Endothelial cell of umbilical vein (primary cell): ENCODE measurements at regions not wholly inside any gene's neighbourhood (a gene's known extent, or its start where the extent isn't known, plus 50 kb on each side); places are given as distances from the start of the nearest gene placed in this dataset.

Experiments used
- CTCF ChIP-seq, 2 donors: IDR thresholded peaks; 1 replicate in 1 of 2; 2 replicates in 1 of 2; pipeline ENCODE4 v1.5.1; 2011; ENCODE audit warnings: low read length in 2 of 2, mild to moderate bottlenecking in 2 of 2, moderate library complexity in 2 of 2, control low read depth in 1 of 2, inconsistent platforms in 1 of 2, low read depth in 1 of 2; ENCODE audit not compliant: insufficient read depth in 1 of 2; ENCODE audit errors: extremely low read depth in 1 of 2
- EZH2 ChIP-seq: IDR thresholded peaks from 2 replicates; pipeline ENCODE4 v1.6.1; 2012; ENCODE audit warnings: borderline replicate concordance, low read depth, mild to moderate bottlenecking, moderate library complexity, low read length, inconsistent platforms; ENCODE audit not compliant: severe bottlenecking
- GATA2 ChIP-seq: IDR thresholded peaks from 2 replicates; pipeline ENCODE4 v1.7.0; 2011; ENCODE audit warnings: low read depth, mild to moderate bottlenecking, moderate library complexity, mixed read lengths, low read length; ENCODE audit not compliant: insufficient read length, insufficient read depth
- JUN ChIP-seq: IDR thresholded peaks from 2 replicates; pipeline ENCODE4 v1.6.1; 2011; ENCODE audit warnings: borderline replicate concordance, low read depth; ENCODE audit not compliant: insufficient read length, insufficient read depth
- MAX ChIP-seq: IDR thresholded peaks from 2 replicates; pipeline ENCODE4 v1.6.1; 2011; ENCODE audit not compliant: insufficient read depth, insufficient read length
- MYC ChIP-seq: IDR thresholded peaks from one replicate; pipeline ENCODE4 v1.6.1; 2011; ENCODE audit warnings: mild to moderate bottlenecking, low read depth, low read length
- POLR2A ChIP-seq: IDR thresholded peaks from 2 replicates; pipeline ENCODE4 v1.6.1; 2012; ENCODE audit warnings: low read depth, mild to moderate bottlenecking, control low read depth, low read length
- POLR2AphosphoS5 ChIP-seq: IDR thresholded peaks from 2 replicates; pipeline ENCODE4 v1.6.1; 2012; ENCODE audit warnings: low read depth, mild to moderate bottlenecking, control low read depth, low read length, moderate library complexity; ENCODE audit not compliant: insufficient read depth

GRCh38 chr4:12016729-12017128 is 588.0 kb upstream of the HS3ST1 start:
- no peak for TF ChIP-seq CTCF (IDR thresholded peaks at IDR 0.05; ENCODE audit: extremely low read depth in 1 of 2, insufficient read depth in 1 of 2, low read depth in 1 of 2, low read length in 2 of 2)
- TF ChIP-seq POLR2A = no peak
- TF ChIP-seq POLR2AphosphoS5 = no peak
- TF ChIP-seq MAX = no peak
- no peak for TF ChIP-seq MYC
- no peak for TF ChIP-seq JUN
- no peak for TF ChIP-seq EZH2
- no peak for TF ChIP-seq GATA2
